GM19324 (cell line): ENCODE measurements at regions not wholly inside any gene's neighbourhood (a gene's known extent, or its start where the extent isn't known, plus 50 kb on each side); places are given as distances from the start of the nearest gene placed in this dataset.

Experiments used
- ATAC-seq: cut with Tn5 transposase; IDR thresholded peaks from one replicate; pipeline ENCODE4 v1.9.1; 2021; ENCODE audit warnings: mild to moderate bottlenecking, moderate library complexity; ENCODE audit not compliant: unreplicated experiment, low FRiP score

DNA sequence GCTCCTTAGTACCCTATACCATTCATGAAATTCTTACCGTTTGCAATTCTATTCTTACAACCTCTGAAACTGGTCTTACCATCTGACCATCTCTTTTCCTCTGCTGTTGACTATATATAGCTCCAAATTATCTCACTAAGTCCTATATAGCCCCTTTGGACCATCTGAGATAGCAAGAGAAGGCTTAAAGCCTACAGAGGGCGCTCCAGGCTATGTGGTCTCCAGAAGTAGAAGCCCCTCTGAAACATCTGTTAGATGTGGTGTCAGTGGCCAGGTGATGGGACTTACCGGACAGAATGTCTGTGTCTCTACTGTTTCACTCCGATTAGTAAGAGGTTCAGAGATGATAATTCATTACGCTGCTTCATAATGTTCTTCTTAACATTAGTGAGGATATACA lies 140.7 kb upstream of the BMP2 start:
- no peak for ATAC-seq

GRCh38 chr20:6623989-6624388 lies 143.5 kb upstream of the BMP2 start:
- ATAC-seq, result peak; percentile 97

GRCh38 chr20:6622041-6622440 lies 145.4 kb upstream of the BMP2 start:
- no peak for ATAC-seq

DNA sequence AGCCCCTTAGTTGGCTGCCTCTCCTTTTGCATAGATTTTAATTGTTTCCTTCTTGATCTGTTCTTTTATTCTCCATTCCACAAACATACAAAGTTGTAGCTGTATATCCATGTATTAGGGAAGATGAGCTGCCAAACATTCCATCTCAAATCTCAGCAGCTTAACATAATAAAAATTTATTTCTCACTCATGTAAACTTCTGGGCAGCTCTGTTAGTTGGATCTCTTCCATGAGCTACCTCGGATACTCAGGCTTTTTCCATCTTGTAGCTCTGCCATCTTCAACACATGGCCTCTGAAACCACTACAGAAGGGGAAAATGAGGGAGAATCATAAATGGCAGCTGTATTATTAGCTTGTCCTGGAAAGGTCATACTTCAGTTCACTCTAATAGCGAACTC lies 149.4 kb upstream of the BMP2 start:
- ATAC-seq, result no peak

- no peak for ATAC-seq
Measured at GRCh38 chr20:6616421-6616820, 151.1 kb upstream of the BMP2 start.

DNA sequence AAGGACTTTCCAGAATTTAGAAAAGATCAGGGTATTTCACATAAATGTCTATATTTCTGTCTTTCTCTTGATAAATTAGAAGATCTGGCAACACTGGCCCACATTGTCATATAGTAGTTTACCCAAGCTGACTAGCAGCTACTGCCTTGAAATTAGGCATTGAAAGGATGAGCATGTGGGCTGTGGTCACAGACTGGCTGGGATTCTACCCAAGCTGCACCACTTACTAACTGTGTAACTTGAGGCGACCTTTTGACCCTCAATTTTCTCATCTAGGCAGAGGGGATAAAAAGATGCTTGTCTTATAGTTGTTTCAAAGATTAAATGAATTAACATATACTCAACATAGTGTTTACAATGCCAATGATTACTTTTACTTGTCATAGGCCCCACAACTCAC lies 152.7 kb upstream of the BMP2 start:
- no peak for ATAC-seq

DNA sequence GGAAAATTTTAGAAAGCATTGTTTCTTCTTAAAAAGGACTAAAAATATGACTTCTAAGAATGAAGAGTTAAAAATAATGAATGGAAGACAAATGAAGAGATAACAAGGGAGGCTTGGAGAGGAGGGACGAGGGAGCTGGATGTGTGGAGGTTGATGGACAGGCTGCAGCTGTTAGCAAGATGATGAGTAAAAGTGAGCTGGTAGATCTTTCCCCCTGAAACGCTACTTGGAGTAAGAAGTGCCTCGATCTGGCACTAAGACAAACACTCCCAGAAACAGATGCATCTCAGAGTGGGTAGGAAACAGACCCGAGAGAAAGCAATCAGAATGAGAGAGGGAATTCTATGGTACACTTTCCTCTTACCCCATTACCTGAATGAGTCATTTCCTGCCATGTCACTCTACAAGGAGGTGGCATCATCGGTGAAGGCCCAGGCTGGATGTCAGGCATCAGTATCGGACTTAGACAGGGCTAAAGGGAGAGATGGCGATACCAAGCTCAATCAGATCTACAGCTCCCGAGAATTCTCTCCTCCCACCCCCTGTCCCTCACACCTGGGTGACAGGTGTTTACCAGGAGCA lies 154.1 kb upstream of the BMP2 start:
- peak; percentile 42 for ATAC-seq

- no peak for ATAC-seq
Measured at GRCh38 chr20:6612606-6612923, 154.9 kb upstream of the BMP2 start.

DNA sequence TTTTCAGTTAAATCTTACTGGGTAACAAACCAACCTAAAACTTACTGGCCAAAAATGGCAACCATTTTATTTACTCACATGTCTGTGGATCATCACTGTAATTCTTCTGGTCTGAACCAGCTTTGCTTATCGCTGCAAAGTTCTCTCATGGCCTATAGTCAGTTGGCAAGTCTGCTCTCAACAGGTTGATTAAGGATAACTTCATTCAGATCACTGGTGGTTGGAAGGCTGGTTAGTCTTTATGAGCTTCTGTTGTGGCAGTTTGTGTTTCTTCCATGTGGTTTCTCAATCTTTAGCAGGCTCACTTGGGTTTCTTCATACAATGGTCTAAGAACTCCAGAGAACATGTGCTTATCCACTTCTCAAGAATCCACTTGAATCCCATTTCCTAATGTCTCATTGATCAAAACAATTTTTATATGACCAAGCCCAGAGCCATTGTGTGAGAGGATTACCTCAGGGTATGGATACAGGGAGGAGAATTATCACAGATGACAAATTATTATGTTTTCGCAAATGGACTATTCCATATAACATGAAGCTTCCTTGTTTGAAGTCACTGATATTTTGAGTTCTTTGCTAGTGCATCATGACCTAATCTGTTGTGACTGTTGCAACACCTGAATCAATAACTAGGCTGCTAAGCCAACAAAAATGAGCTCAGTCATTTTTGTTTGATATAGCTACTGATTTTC lies 155.4 kb upstream of the BMP2 start:
- no peak for ATAC-seq

DNA sequence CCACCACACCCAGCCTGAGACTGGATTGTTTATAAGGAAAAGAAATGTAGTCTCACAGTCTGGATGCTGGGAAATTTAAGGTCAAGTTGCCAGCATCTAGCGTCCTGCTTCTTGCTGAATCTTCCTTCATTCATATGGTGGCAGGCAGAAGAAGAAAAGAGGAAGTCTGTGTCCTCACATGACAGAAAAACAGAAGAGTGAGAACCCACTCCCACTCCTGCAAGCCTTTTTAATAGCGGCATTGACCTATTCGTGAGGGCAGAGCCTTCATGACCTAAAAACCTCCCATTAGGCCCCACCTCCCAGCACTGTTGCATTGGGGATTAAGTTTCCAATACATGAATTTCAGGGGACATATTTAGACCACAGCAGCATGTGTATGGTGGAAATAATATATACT lies 160.8 kb upstream of the BMP2 start:
- ATAC-seq, result no peak

GRCh38 chr20:6605055-6605935 lies 162.2 kb upstream of the BMP2 start:
- ATAC-seq, result no peak

- no peak for ATAC-seq
Measured at GRCh38 chr20:6604179-6604578, 163.3 kb upstream of the BMP2 start.

GRCh38 chr20:6599876-6600735 lies 167.4 kb upstream of the BMP2 start:
- ATAC-seq, result no peak

GRCh38 chr20:6595704-6596103 lies 171.8 kb upstream of the BMP2 start:
- no peak for ATAC-seq

GRCh38 chr20:6590891-6591637 lies 176.4 kb upstream of the BMP2 start:
- ATAC-seq, result no peak

- ATAC-seq, result no peak
Measured at GRCh38 chr20:6588296-6588695, 179.2 kb upstream of the BMP2 start.

DNA sequence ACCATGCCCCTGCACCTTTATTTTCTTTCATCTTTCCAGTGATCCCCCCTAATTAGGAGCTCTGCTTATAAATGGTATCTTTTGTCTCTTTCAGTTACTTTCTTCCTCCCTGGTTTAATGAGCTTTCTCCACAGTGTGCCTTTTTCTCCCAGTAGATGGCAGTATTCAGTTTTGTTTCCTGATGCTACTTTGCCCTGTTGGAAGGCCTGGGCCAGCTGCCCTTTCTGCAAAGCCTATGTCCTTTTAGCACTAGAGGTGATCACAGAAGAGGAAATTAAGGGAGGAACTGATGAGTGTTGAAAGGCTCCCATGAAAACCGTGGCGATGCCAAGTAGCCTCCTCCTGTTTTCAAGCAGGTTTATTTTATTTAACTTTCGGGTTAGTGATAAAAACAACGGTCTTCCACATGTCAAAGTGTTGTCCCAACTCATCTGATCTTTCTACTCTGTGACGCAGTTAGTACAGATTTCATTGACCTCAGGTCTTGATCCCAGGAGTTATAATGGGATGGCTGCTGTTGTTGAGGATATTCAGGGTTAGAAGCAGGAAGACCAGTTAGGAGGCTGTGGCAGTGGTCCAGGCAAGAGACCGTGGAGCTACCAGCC lies 184.2 kb upstream of the BMP2 start:
- peak; percentile 79 for ATAC-seq

GRCh38 chr20:6582449-6582848 lies 185.0 kb upstream of the BMP2 start:
- no peak for ATAC-seq

DNA sequence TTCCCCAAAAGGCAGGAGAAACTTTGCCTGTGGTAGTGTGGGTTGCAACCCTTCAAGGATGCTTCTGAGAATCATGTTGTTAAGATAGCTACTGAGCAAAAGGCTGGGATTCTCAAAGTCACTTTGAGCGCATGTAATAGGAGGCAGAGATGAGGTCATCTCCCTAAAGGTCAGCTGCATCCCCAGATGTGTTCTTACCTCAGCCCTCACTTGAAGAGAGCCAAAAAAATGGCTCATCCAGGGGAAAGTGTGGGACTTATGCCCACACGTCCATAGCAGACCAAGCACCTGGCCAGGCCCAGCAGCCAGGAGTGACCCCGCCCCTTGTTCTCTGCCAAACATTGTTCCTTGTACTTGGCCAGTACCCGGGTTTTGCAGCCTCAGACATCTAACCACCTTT lies 187.0 kb upstream of the BMP2 start:
- no peak for ATAC-seq

GRCh38 chr20:6579824-6580223 lies 187.7 kb upstream of the BMP2 start:
- no peak for ATAC-seq
